MM.1S (cell line): ENCODE measurements at regions not wholly inside any gene's neighbourhood (a gene's known extent, or its start where the extent isn't known, plus 50 kb on each side); places are given as distances from the start of the nearest gene placed in this dataset.

Experiments used
- CTCF ChIP-seq: fragments of 300-600 bp; sonication (generic); IDR thresholded peaks from 2 replicates; pipeline ENCODE4 v1.5.1; 2016; ENCODE audit warnings: antibody characterized with exemption, low read length, mixed read lengths
- EZH2 ChIP-seq: fragments of 300-600 bp; sonication (generic); optimal IDR thresholded peaks from 2 replicates; pipeline ENCODE3; 2017; ENCODE audit warnings: low read depth, mild to moderate bottlenecking, antibody characterized with exemption, low read length, mixed read lengths

DNA sequence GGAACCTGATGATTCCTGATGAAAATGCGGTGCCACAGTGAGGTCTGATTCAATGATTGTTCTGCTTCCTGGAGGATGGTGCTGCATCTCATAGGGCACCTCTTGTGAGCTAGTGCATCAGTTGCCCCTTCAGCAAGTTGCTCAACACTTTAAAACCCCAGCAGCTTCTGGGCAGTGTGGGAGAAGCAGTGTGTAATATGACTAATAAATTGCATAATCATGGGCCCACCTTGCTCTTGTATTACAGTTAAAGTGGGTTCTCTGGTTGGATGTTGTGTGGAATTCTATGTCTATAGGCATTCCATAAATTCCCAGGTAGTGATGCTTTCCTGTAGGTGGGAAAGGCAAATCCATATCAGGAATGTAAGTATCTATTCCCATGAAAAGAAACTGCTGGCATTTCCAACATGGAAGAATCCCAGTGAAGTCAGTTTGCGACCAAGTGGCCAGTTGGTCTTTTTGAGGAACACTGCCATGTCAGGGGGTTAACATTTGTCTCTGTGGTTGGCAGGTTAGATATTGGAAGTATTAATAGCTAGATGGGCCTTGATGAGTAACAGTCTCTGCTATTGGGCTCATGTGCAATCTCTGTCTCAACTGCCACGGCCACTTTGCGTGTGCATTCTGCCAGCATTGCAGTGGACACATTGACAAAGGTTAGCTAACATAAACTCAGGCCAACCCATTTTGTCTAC is 121.1 kb upstream of the OTUD4 start:
- TF ChIP-seq CTCF (no peak), EZH2 (no peak)
